ENCODE measurements at regions not wholly inside any gene's neighbourhood (a gene's known extent, or its start where the extent isn't known, plus 50 kb on each side); places are given as distances from the start of the nearest gene placed in this dataset.

GRCh38 chr2:76256458-76257088 lies 545.9 kb upstream of the GCFC2 start:
- H3K36me3 ChIP-seq = no peaks in the 10 kb centered on the region
- no peaks in the 10 kb centered on the region for H3K9me3 ChIP-seq
- no peak for ATAC-seq
- WGBS (ENCODE audit: insufficient coverage, low coverage, low lambda C conversion rate, missing lambda C conversion rate) = 26% methylated on average over 3 of the region's 3 CpGs
- no peak for TF ChIP-seq CTCF (IDR thresholded peaks at IDR 0.05)
- TF ChIP-seq POLR2A (IDR thresholded peaks at IDR 0.05) = no peak
- H3K27me3 ChIP-seq = no peaks in the 10 kb centered on the region
- DNase-seq = no peak
- no peaks in the 10 kb centered on the region for H3K4me1 ChIP-seq
- no peak overlapping the region for H3K27ac ChIP-seq
- no peak overlapping the region for H3K4me3 ChIP-seq
- intact Hi-C loops (cut with DNase I) = no loop called here

- WGBS (ENCODE audit: insufficient coverage, low coverage, low lambda C conversion rate, missing lambda C conversion rate) = 0% methylated on average over 1 of the region's 1 CpG
- no peak overlapping the region for H3K27ac ChIP-seq
- no peaks in the 10 kb centered on the region for H3K27me3 ChIP-seq
- DNase-seq = no peak
- no peaks in the 10 kb centered on the region for H3K4me1 ChIP-seq
- H3K36me3 ChIP-seq = no peaks in the 10 kb centered on the region
- no peak for ATAC-seq
- no peak for TF ChIP-seq POLR2A (IDR thresholded peaks at IDR 0.05)
- no peak for TF ChIP-seq CTCF (IDR thresholded peaks at IDR 0.05)
- H3K9me3 ChIP-seq = no peaks in the 10 kb centered on the region
- intact Hi-C loops (cut with DNase I) = no loop called here
- H3K4me3 ChIP-seq = no peak overlapping the region
Observed at GRCh38 chr2:76252704-76253103, 542.0 kb upstream of the GCFC2 start.

GRCh38 chr2:76251342-76251741 lies 540.6 kb upstream of the GCFC2 start:
- DNase-seq (no peak), ATAC-seq (no peak)
- 31% methylated on average over 2 of the region's 2 CpGs for WGBS (ENCODE audit: insufficient coverage, low coverage, low lambda C conversion rate, missing lambda C conversion rate)
- no peak overlapping the region for H3K27ac ChIP-seq
- H3K4me1 ChIP-seq = no peaks in the 10 kb centered on the region
- TF ChIP-seq POLR2A (IDR thresholded peaks at IDR 0.05) = no peak
- TF ChIP-seq CTCF (IDR thresholded peaks at IDR 0.05) = no peak
- H3K4me3 ChIP-seq = no peak overlapping the region
- H3K27me3 ChIP-seq = no peaks in the 10 kb centered on the region
- no peaks in the 10 kb centered on the region for H3K9me3 ChIP-seq
- intact Hi-C loops (cut with DNase I) = no loop called here
- no peaks in the 10 kb centered on the region for H3K36me3 ChIP-seq

- TF ChIP-seq CTCF (IDR thresholded peaks at IDR 0.05) (no peak), POLR2A (IDR thresholded peaks at IDR 0.05) (no peak)
- H3K27ac ChIP-seq = no peak overlapping the region
- no peaks in the 10 kb centered on the region for H3K36me3 ChIP-seq
- 83% methylated on average over 1 of the region's 3 CpGs for WGBS (ENCODE audit: insufficient coverage, low coverage, low lambda C conversion rate, missing lambda C conversion rate)
- ATAC-seq = no peak
- no peak overlapping the region for H3K4me3 ChIP-seq
- DNase-seq = no peak
- intact Hi-C loops (cut with DNase I) = no loop called here
- H3K9me3 ChIP-seq = no peaks in the 10 kb centered on the region
- H3K27me3 ChIP-seq = no peaks in the 10 kb centered on the region
- no peaks in the 10 kb centered on the region for H3K4me1 ChIP-seq
Observed at GRCh38 chr2:76247006-76247405, 536.3 kb upstream of the GCFC2 start.

Measured in right lobe of liver (tissue), 6 donors.